B cell (primary cell): ENCODE measurements at regions not wholly inside any gene's neighbourhood (a gene's known extent, or its start where the extent isn't known, plus 50 kb on each side); places are given as distances from the start of the nearest gene placed in this dataset.
"Not testable (repeated sequence)": the region's sequence is repeated elsewhere in the genome, so short reads cannot be mapped to it uniquely, and the experiment has no call there.

Experiments
- ATAC-seq: fragments of 200-7000 bp; cut with Tn5 transposase; one replicate; pipeline ENCODE4 v1.10.0; 2021; ENCODE audit warnings: low read depth, mild to moderate bottlenecking, moderate number of reproducible peaks, moderate library complexity
- CTCF ChIA-PET: fragments of 350-600 bp; sonication (Branson Sonifier 250); formaldehyde crosslinking; loops from one replicate; lab custom pipeline; 2021; ENCODE audit warnings: antibody characterized with exemption, inconsistent platforms; lab: Charles Lee
- POLR2A ChIA-PET: fragments of 350-600 bp; sonication (Branson Sonifier 250); formaldehyde crosslinking; loops from one replicate; lab custom pipeline; 2021; ENCODE audit warnings: antibody characterized with exemption; lab: Charles Lee
- DNase-seq: peaks from one replicate; pipeline ENCODE4 v3.0.0; 2013
- H2AFZ ChIP-seq: 2 replicates; pipeline ENCODE4 v1.6.1; 2012; ENCODE audit warnings: mild to moderate bottlenecking, low read depth, low read length; ENCODE audit not compliant: insufficient read depth, poor library complexity, severe bottlenecking
- H3K27ac ChIP-seq, 2 donors: 1 replicate in 1 of 2; 2 replicates in 1 of 2; pipeline ENCODE4 v1.5.1; 2012 to 2013; ENCODE audit warnings: low read length in 2 of 2, mild to moderate bottlenecking in 2 of 2, moderate library complexity in 1 of 2
- H3K27me3 ChIP-seq, 4 experiments: fragments of 200-600 bp in 1 of 4; sonication (generic) in 1 of 4; replicated peaks in 1 of 4; 1 replicate in 2 of 4; 2 replicates in 2 of 4; pipeline versions ENCODE4 v1.6.1 to v1.7.0; 2013 to 2016; ENCODE audit warnings: low read length in 3 of 4, mild to moderate bottlenecking in 2 of 4, mixed read lengths in 1 of 4, moderate library complexity in 1 of 4; ENCODE audit not compliant: insufficient read depth in 4 of 4, control insufficient read depth in 3 of 4; ENCODE audit errors: control extremely low read depth in 1 of 4
- H3K36me3 ChIP-seq, 2 experiments: replicated peaks in 1 of 2; 1 replicate in 1 of 2; 2 replicates in 1 of 2; pipeline versions ENCODE4 v1.6.1 to v1.7.1; 2013; ENCODE audit warnings: low read length in 1 of 2; ENCODE audit not compliant: insufficient read depth in 2 of 2, control insufficient read depth in 1 of 2; ENCODE audit errors: control extremely low read depth in 1 of 2, extremely low read depth in 1 of 2
- H3K4me1 ChIP-seq, 2 donors: fragments of 200-600 bp in 1 of 2; sonication (generic) in 1 of 2; 1 replicate in 1 of 2; 2 replicates in 1 of 2; pipeline versions ENCODE4 v1.5.1 to v1.6.1; 2013 to 2017; ENCODE audit warnings: low read length in 2 of 2; ENCODE audit not compliant: control insufficient read depth in 2 of 2, insufficient read depth in 2 of 2
- H3K4me2 ChIP-seq: replicated peaks from 2 replicates; pipeline ENCODE3; 2012; ENCODE audit warnings: mild to moderate bottlenecking, low read depth, low read length; ENCODE audit not compliant: poor library complexity, severe bottlenecking
- H3K4me3 ChIP-seq, 5 experiments: fragments of 200-600 bp in 1 of 5; sonication (generic) in 1 of 5; 1 replicate in 3 of 5; 2 replicates in 2 of 5; pipeline versions ENCODE4 v1.5.1 to v1.7.0; 2011 to 2016; ENCODE audit warnings: low read length in 4 of 5, mild to moderate bottlenecking in 4 of 5, low read depth in 2 of 5, control low read depth in 1 of 5, moderate library complexity in 1 of 5; ENCODE audit not compliant: insufficient read depth in 1 of 5; ENCODE audit errors: control extremely low read depth in 1 of 5, extremely low read depth in 1 of 5
- H3K79me2 ChIP-seq: fragments of 200-600 bp; sonication (generic); one replicate; pipeline ENCODE4 v1.6.0; 2016; ENCODE audit warnings: low read length; ENCODE audit not compliant: control insufficient read depth, insufficient read depth
- H3K9ac ChIP-seq: fragments of 200-600 bp; sonication (generic); 2 replicates; pipeline ENCODE4 v1.6.1; 2017; ENCODE audit warnings: mild to moderate bottlenecking, low read length, moderate library complexity
- H3K9me3 ChIP-seq, 3 donors: one replicate each; pipeline versions ENCODE4 v1.6.1 to v1.7.1; 2013; ENCODE audit warnings: low read length in 2 of 3; ENCODE audit not compliant: control insufficient read depth in 2 of 3, insufficient read depth in 1 of 3; ENCODE audit errors: control extremely low read depth in 1 of 3
- H4K20me1 ChIP-seq: 2 replicates; pipeline ENCODE4 v1.6.0; 2012; ENCODE audit warnings: mild to moderate bottlenecking, low read length; ENCODE audit not compliant: insufficient read depth, control insufficient read depth, poor library complexity, severe bottlenecking
- H3K27ac Mint-ChIP-seq: one replicate; pipeline ENCODE4 v1.8.0; 2021; ENCODE audit warnings: mixed read lengths
- H3K27me3 Mint-ChIP-seq: one replicate; pipeline ENCODE4 v1.8.0; 2021; ENCODE audit warnings: mixed read lengths
- H3K4me1 Mint-ChIP-seq: one replicate; pipeline ENCODE4 v1.8.0; 2021; ENCODE audit warnings: mixed read lengths
- H3K4me3 Mint-ChIP-seq: one replicate; pipeline ENCODE4 v1.8.0; 2021; ENCODE audit warnings: mixed read lengths
- H3K9me3 Mint-ChIP-seq: one replicate; pipeline ENCODE4 v1.8.0; 2022; ENCODE audit warnings: mixed read lengths; ENCODE audit not compliant: insufficient read depth
- EZH2 ChIP-seq: IDR thresholded peaks from 2 replicates; pipeline ENCODE4 v1.6.1; 2012; ENCODE audit warnings: borderline replicate concordance, low read depth, mild to moderate bottlenecking, moderate library complexity, low read length; ENCODE audit not compliant: insufficient read depth, poor library complexity, severe bottlenecking
- WGBS: methylation state at CpG from one replicate; pipeline ENCODE4 v1.1.5; 2013; ENCODE audit warnings: missing lambda C conversion rate; ENCODE audit not compliant: insufficient coverage; 5-methylcytosine and 5-hydroxymethylcytosine counted together
- intact Hi-C: fragments of 100-400 bp; cut with micrococcal nuclease; formaldehyde crosslinking; loops from one replicate; pipeline ENCODE4 v1.10.0; 2022
- TF ChIP-seq, protein P1 (sequence below): fragments of 200-600 bp; IDR thresholded peaks from one replicate; pipeline ENCODE4 v1.8.0; 2022; ENCODE audit warnings: antibody characterized with exemption, mild to moderate bottlenecking

DNA sequence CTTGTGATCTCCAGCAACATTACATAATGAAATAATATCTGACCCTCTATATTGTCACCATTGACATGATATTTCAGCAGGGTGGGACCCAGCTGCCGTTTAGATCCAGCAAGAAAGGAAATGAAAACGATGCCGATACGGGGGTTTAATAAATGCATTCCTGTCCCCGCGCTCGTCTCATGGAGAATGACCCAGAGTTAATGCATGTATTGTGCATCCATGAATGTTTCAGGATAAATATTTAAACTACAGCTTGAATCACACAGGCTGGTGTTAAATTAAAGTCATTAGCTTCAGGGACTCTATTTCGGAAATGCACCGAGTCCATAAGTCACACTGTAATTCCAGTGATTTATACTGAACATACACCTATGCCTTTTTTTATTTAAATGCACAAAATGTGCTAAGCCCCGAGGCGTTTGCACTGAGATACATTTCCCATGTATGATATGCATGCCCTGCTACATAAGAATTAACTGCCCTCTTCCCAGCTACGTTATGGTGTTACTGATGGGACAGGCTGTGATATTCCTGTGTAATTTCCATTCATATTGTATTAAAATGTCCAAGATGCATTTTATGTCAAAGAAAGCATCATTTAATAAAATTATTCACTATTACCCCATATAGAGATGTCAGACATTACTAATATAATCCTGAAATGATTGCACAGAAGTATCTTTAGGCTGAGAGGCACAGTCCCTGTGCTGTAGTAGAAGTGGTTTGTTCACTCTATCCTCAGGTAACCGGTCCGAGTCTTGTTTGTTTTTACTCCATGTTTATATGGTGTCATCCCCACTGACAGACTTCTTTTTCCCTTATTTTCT, 109.3 kb upstream of the ZNF516 start:
- ChIA-PET CTCF (no interaction called here), POLR2A (no interaction called here)
- TF ChIP-seq, protein P1, sequence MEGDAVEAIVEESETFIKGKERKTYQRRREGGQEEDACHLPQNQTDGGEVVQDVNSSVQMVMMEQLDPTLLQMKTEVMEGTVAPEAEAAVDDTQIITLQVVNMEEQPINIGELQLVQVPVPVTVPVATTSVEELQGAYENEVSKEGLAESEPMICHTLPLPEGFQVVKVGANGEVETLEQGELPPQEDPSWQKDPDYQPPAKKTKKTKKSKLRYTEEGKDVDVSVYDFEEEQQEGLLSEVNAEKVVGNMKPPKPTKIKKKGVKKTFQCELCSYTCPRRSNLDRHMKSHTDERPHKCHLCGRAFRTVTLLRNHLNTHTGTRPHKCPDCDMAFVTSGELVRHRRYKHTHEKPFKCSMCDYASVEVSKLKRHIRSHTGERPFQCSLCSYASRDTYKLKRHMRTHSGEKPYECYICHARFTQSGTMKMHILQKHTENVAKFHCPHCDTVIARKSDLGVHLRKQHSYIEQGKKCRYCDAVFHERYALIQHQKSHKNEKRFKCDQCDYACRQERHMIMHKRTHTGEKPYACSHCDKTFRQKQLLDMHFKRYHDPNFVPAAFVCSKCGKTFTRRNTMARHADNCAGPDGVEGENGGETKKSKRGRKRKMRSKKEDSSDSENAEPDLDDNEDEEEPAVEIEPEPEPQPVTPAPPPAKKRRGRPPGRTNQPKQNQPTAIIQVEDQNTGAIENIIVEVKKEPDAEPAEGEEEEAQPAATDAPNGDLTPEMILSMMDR = no peak
- TF ChIP-seq EZH2 = no peak
- Histone ChIP-seq H4K20me1 (no peaks in the 10 kb centered on the region), H3K36me3 (no peaks in the 10 kb centered on the region), H3K4me3 (no peak overlapping the region), H3K9ac (no peak overlapping the region), H3K4me1 (no peaks in the 10 kb centered on the region), H3K4me2 (no peak overlapping the region), H3K27ac (no peak overlapping the region), H3K27me3 (no peaks in the 10 kb centered on the region), H2AFZ (no peak overlapping the region), H3K79me2 (no peaks in the 10 kb centered on the region), H3K9me3 (no peaks in the 10 kb centered on the region)
- Mint-ChIP-seq H3K27ac (no peak overlapping the region), H3K4me3 (no peak overlapping the region), H3K9me3 (no peaks in the 10 kb centered on the region), H3K27me3 (no peaks in the 10 kb centered on the region), H3K4me1 (no peaks in the 10 kb centered on the region)
- intact Hi-C loops = no loop called here
- ATAC-seq (no peak), DNase-seq (no peak)
- WGBS = 98% methylated on average over 9 of the region's 14 CpGs

DNA sequence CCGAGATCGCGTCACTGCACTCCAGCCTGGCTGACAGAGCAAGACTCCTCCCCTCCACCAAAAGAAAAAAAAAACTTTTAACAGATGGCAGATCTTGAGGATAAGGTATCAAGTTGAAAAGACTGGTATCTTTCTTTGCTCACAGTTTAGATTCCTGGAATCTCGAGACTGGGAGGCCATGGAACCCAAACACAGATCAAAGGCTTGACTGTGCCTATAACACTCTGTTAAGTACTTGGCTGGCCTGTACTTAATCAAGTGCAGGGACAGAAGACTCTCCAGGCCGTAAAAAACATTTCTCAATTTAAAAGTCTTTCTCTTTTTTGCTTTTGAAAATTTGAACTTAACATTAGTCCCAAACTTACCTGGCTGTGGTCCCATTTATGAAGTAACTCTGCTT, 107.1 kb upstream of the ZNF516 start:
- no peak overlapping the region for H3K4me3 Mint-ChIP-seq
- H3K4me1 Mint-ChIP-seq = no peaks in the 10 kb centered on the region
- WGBS = 57% methylated on average over 1 of the region's 5 CpGs
- Histone ChIP-seq H3K9me3 (no peaks in the 10 kb centered on the region), H3K27me3 (no peaks in the 10 kb centered on the region), H3K36me3 (no peaks in the 10 kb centered on the region), H3K4me2 (no peak overlapping the region), H2AFZ (no peak overlapping the region), H3K79me2 (no peaks in the 10 kb centered on the region), H3K4me1 (no peaks in the 10 kb centered on the region), H4K20me1 (no peaks in the 10 kb centered on the region), H3K27ac (no peak overlapping the region), H3K4me3 (no peak overlapping the region), H3K9ac (no peak overlapping the region)
- H3K27me3 Mint-ChIP-seq = no peaks in the 10 kb centered on the region
- no peak overlapping the region for H3K27ac Mint-ChIP-seq
- TF ChIP-seq EZH2 = no peak
- POLR2A ChIA-PET = no interaction called here
- intact Hi-C loops = no loop called here
- ATAC-seq = no peak
- H3K9me3 Mint-ChIP-seq = no peaks in the 10 kb centered on the region
- CTCF ChIA-PET = no interaction called here
- DNase-seq = no peak

DNA sequence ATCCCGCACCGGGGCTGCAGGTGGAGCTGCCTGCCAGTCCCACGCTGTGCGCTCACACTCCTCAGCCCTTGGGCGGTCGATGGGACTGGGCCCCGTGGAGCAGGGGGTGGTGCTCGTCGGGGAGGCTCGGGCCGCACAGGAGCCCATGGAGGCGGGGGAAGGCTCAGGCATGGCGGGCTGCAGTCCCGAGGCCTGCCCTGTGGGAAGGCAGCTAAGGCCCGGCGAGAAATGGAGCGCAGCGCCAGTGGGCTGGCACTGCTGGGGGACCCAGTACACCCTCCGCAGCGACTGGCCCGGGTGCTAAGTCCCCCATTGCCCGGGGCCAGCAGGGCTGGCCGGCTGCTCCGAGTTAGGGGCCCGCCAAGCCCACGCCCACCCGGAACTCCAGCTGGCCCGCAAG, 105.0 kb upstream of the ZNF516 start:
- H3K4me1 ChIP-seq, H3K4me3 ChIP-seq, H3K27ac Mint-ChIP-seq, H3K36me3 ChIP-seq, H4K20me1 ChIP-seq, H3K4me1 Mint-ChIP-seq, H3K9me3 ChIP-seq, H3K27ac ChIP-seq, H3K4me3 Mint-ChIP-seq, H3K79me2 ChIP-seq, H2AFZ ChIP-seq, intact Hi-C loops, POLR2A ChIA-PET, H3K9me3 Mint-ChIP-seq, CTCF ChIA-PET, ATAC-seq, H3K27me3 ChIP-seq, H3K27me3 Mint-ChIP-seq, H3K4me2 ChIP-seq, DNase-seq, H3K9ac ChIP-seq: not testable (repeated sequence)
- 96% methylated on average over 17 of the region's 28 CpGs for WGBS
